GM12878 (cell line): ENCODE measurements at regions not wholly inside any gene's neighbourhood (a gene's known extent, or its start where the extent isn't known, plus 50 kb on each side); places are given as distances from the start of the nearest gene placed in this dataset.

Source experiments
- ATAC-seq: fragments of 200-7000 bp; cut with Tn5 transposase; 3 replicates; pipeline ENCODE4 v1.9.1; 2020; ENCODE audit warnings: mild to moderate bottlenecking, moderate library complexity
- BruUV-seq: library from RNA; stranded (reverse); fragments of 400-500 nt; replicated peaks from 2 replicates; lab custom pipeline; 2021; lab: Mats Ljungman, UMichigan
- CTCF ChIA-PET: fragments of 300-600 bp; sonication (Branson Sonifier 250); formaldehyde crosslinking; extraction: SDS; loops from one replicate; lab custom pipeline; 2021; ENCODE audit warnings: inconsistent platforms; lab: Yijun Ruan, JAX
- POLR2A ChIA-PET: fragments of 350-600 bp; formaldehyde crosslinking; extraction: SDS; loops from one replicate; lab custom pipeline; 2021; ENCODE audit warnings: inconsistent platforms; lab: Charles Lee
- RAD21 ChIA-PET: fragments of 300-600 bp; sonication (Branson Sonifier 250); formaldehyde crosslinking; loops from one replicate; lab custom pipeline; 2023; ENCODE audit warnings: antibody characterized with exemption; ENCODE audit not compliant: unreplicated experiment; lab: Charles Lee
- SMC1A ChIA-PET: fragments of 300-600 bp; sonication (Branson Sonifier 250); formaldehyde crosslinking; loops from one replicate; lab custom pipeline; 2023; ENCODE audit not compliant: unreplicated experiment, uncharacterized antibody; lab: Charles Lee
- DNase-seq: peaks from one replicate; pipeline ENCODE4 v3.0.0-alpha.2; 2011; ENCODE audit warnings: low read depth, low spot score
- FAIRE-seq: peaks from 3 replicates; lab custom pipeline; 2011; peaks lifted over from hg19 to GRCh38; lab: Jason Lieb, UNC
- H2AFZ ChIP-seq: 2 replicates; pipeline ENCODE4 v1.6.0; 2011; ENCODE audit warnings: low read depth, low read length, control low read depth; ENCODE audit not compliant: control insufficient read depth
- H3K27ac ChIP-seq: 2 replicates; pipeline ENCODE4 v1.5.1; 2011; ENCODE audit warnings: control low read depth; ENCODE audit not compliant: control insufficient read depth, insufficient read depth
- H3K27me3 ChIP-seq, 2 experiments: replicated peaks in 1 of 2; 2 replicates each; pipeline versions ENCODE4 v1.6.0 to v1.6.1; 2011; ENCODE audit warnings: low read length in 1 of 2; ENCODE audit not compliant: control insufficient read depth in 2 of 2, insufficient read depth in 2 of 2
- H3K36me3 ChIP-seq, 2 experiments: 2 replicates each; pipeline ENCODE4 v1.5.1; 2011; ENCODE audit warnings: low read length in 1 of 2; ENCODE audit not compliant: control insufficient read depth in 2 of 2, insufficient read depth in 2 of 2
- H3K4me1 ChIP-seq: 2 replicates; pipeline ENCODE4 v1.6.1; 2011; ENCODE audit warnings: mild to moderate bottlenecking, low read length, moderate library complexity, mixed read lengths; ENCODE audit not compliant: control insufficient read depth, insufficient read depth
- H3K4me2 ChIP-seq: 2 replicates; pipeline ENCODE4 v1.6.0; 2011; ENCODE audit warnings: control low read depth; ENCODE audit not compliant: control insufficient read depth, insufficient read depth
- H3K4me3 ChIP-seq: fragments of 200-600 bp; sonication (generic); 2 replicates; pipeline ENCODE4 v1.5.1; 2016
- H3K79me2 ChIP-seq: 2 replicates; pipeline ENCODE4 v1.6.0; 2011; ENCODE audit warnings: low read length; ENCODE audit not compliant: control insufficient read depth, insufficient read depth
- H3K9ac ChIP-seq: 2 replicates; pipeline ENCODE4 v1.8.0; 2011; ENCODE audit warnings: low read length, control low read depth, mixed read lengths; ENCODE audit not compliant: control insufficient read depth, insufficient read depth
- H3K9me3 ChIP-seq: replicated peaks from 3 replicates; pipeline ENCODE4 v1.5.1; 2011; ENCODE audit warnings: mild to moderate bottlenecking, low read length; ENCODE audit not compliant: control insufficient read depth, insufficient read depth
- H4K20me1 ChIP-seq: 2 replicates; pipeline ENCODE4 v1.6.0; 2011; ENCODE audit not compliant: control insufficient read depth, insufficient read depth
- LARP7 ChIP-seq: fragments of 450-650 bp; IDR thresholded peaks from 2 replicates; pipeline ENCODE4 v1.6.1; 2017; ENCODE audit warnings: mild to moderate bottlenecking
- MYB ChIP-seq: fragments of 150-350 bp; IDR thresholded peaks from 2 replicates; pipeline ENCODE4 v1.6.1; 2014; ENCODE audit warnings: mild to moderate bottlenecking, low read depth, low read length, borderline replicate concordance
- NFXL1 ChIP-seq: fragments of 450-650 bp; IDR thresholded peaks from 2 replicates; pipeline ENCODE4 v1.6.1; 2017; ENCODE audit warnings: antibody characterized with exemption, mild to moderate bottlenecking, borderline replicate concordance
- PAX8 ChIP-seq: fragments of 450-650 bp; IDR thresholded peaks from 2 replicates; pipeline ENCODE4 v1.6.1; 2017; ENCODE audit warnings: mild to moderate bottlenecking, moderate library complexity
- RB1 ChIP-seq: fragments of 450-650 bp; formaldehyde crosslinking; IDR thresholded peaks from 2 replicates; pipeline ENCODE4 v1.6.1; 2017; ENCODE audit warnings: mild to moderate bottlenecking, borderline replicate concordance
- RELA ChIP-seq: fragments of 450-650 bp; IDR thresholded peaks from 2 replicates; pipeline ENCODE4 v1.8.0; 2014; ENCODE audit warnings: borderline replicate concordance; ENCODE audit not compliant: partially characterized antibody
- SP1 ChIP-seq: IDR thresholded peaks from one replicate; pipeline ENCODE4 v1.6.1; 2011; ENCODE audit warnings: low read depth, low read length
- WRNIP1 ChIP-seq: IDR thresholded peaks from 2 replicates; pipeline ENCODE4 v1.6.1; 2011; ENCODE audit warnings: low read depth, low read length, improper control_type of control experiment, borderline replicate concordance
- WGBS: methylation state at CpG from one replicate; pipeline ENCODE4 v1.1.6; 2016; ENCODE audit warnings: low lambda C conversion rate; ENCODE audit not compliant: insufficient replicate concordance, insufficient coverage; ENCODE audit errors: missing lambda C conversion rate; 5-methylcytosine and 5-hydroxymethylcytosine counted together
- in situ Hi-C: fragments of 300-500 bp; cut with MboI; formaldehyde crosslinking; loops from 9 replicates; pipeline ENCODE4 v1.14.3; 2018; ENCODE audit warnings: mixed read lengths
- intact Hi-C: fragments of 100-400 bp; cut with micrococcal nuclease; formaldehyde crosslinking; loops from one replicate; pipeline ENCODE4 v1.14.2; 2022; ENCODE audit not compliant: unreplicated experiment
- TF ChIP-seq, protein P1 (sequence below): fragments of 450-650 bp; formaldehyde crosslinking; IDR thresholded peaks from 2 replicates; pipeline ENCODE4 v1.4.0; 2020; ENCODE audit warnings: mild to moderate bottlenecking, moderate library complexity
- TF ChIP-seq, protein P2 (sequence below): IDR thresholded peaks from 2 replicates; pipeline ENCODE4 v1.6.1; 2011; ENCODE audit warnings: low read depth, mild to moderate bottlenecking, low read length, moderate library complexity, borderline replicate concordance; ENCODE audit errors: extremely low read depth
- TF ChIP-seq, protein P3 (sequence below): IDR thresholded peaks from 2 replicates; pipeline ENCODE4 v1.6.1; 2012; ENCODE audit warnings: improper control_type of control experiment, low read depth, low read length; ENCODE audit not compliant: insufficient replicate concordance

DNA sequence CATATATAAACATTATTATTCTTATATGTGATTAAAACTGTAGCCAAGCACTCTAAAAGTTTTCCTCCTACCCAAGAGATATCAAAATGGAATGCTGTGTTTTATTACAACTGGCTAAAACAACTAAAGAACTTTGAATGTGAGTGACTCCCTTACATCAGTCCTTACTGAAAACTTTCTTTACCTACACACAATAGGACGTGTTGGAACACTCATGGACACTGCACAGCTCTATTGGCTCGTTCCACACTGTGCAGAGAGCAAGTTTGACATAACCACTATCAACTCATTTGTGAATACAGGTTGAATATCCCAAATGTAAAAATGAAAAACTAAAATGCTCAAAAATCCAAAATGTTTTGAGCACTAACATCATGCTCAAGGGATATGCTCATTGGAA is 650.6 kb downstream of the SLC4A3 start:
- no peaks in the 10 kb centered on the region for H3K9me3 ChIP-seq
- in situ Hi-C loops (no loop called here), intact Hi-C loops (no loop called here)
- H3K27ac ChIP-seq = no peak overlapping the region
- POLR2A ChIA-PET = no interaction called here
- no peak overlapping the region for H3K4me2 ChIP-seq
- H3K4me1 ChIP-seq = no peaks in the 10 kb centered on the region
- BruUV-seq = no TSS peak
- RAD21 ChIA-PET = no interaction called here
- H4K20me1 ChIP-seq = no peaks in the 10 kb centered on the region
- no peak for FAIRE-seq
- WGBS = 0% methylated on average over 2 of the region's 2 CpGs
- no peak overlapping the region for H3K9ac ChIP-seq
- DNase-seq = no peak
- no peaks in the 10 kb centered on the region for H3K27me3 ChIP-seq
- SMC1A ChIA-PET = no interaction called here
- ATAC-seq = no peak
- no peak overlapping the region for H3K4me3 ChIP-seq
- no peaks in the 10 kb centered on the region for H3K79me2 ChIP-seq
- H3K36me3 ChIP-seq = no peaks in the 10 kb centered on the region
- TF ChIP-seq, protein P1, sequence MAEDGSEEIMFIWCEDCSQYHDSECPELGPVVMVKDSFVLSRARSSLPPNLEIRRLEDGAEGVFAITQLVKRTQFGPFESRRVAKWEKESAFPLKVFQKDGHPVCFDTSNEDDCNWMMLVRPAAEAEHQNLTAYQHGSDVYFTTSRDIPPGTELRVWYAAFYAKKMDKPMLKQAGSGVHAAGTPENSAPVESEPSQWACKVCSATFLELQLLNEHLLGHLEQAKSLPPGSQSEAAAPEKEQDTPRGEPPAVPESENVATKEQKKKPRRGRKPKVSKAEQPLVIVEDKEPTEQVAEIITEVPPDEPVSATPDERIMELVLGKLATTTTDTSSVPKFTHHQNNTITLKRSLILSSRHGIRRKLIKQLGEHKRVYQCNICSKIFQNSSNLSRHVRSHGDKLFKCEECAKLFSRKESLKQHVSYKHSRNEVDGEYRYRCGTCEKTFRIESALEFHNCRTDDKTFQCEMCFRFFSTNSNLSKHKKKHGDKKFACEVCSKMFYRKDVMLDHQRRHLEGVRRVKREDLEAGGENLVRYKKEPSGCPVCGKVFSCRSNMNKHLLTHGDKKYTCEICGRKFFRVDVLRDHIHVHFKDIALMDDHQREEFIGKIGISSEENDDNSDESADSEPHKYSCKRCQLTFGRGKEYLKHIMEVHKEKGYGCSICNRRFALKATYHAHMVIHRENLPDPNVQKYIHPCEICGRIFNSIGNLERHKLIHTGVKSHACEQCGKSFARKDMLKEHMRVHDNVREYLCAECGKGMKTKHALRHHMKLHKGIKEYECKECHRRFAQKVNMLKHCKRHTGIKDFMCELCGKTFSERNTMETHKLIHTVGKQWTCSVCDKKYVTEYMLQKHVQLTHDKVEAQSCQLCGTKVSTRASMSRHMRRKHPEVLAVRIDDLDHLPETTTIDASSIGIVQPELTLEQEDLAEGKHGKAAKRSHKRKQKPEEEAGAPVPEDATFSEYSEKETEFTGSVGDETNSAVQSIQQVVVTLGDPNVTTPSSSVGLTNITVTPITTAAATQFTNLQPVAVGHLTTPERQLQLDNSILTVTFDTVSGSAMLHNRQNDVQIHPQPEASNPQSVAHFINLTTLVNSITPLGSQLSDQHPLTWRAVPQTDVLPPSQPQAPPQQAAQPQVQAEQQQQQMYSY (CRISPR knock-in tag) = no peak
- TF ChIP-seq, protein P2, sequence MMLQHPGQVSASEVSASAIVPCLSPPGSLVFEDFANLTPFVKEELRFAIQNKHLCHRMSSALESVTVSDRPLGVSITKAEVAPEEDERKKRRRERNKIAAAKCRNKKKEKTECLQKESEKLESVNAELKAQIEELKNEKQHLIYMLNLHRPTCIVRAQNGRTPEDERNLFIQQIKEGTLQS = no peak
- TF ChIP-seq LARP7 (no peak), MYB (no peak), PAX8 (no peak), SP1 (no peak), WRNIP1 (no peak), RELA (no peak), NFXL1 (no peak), RB1 (no peak)
- TF ChIP-seq, protein P3, sequence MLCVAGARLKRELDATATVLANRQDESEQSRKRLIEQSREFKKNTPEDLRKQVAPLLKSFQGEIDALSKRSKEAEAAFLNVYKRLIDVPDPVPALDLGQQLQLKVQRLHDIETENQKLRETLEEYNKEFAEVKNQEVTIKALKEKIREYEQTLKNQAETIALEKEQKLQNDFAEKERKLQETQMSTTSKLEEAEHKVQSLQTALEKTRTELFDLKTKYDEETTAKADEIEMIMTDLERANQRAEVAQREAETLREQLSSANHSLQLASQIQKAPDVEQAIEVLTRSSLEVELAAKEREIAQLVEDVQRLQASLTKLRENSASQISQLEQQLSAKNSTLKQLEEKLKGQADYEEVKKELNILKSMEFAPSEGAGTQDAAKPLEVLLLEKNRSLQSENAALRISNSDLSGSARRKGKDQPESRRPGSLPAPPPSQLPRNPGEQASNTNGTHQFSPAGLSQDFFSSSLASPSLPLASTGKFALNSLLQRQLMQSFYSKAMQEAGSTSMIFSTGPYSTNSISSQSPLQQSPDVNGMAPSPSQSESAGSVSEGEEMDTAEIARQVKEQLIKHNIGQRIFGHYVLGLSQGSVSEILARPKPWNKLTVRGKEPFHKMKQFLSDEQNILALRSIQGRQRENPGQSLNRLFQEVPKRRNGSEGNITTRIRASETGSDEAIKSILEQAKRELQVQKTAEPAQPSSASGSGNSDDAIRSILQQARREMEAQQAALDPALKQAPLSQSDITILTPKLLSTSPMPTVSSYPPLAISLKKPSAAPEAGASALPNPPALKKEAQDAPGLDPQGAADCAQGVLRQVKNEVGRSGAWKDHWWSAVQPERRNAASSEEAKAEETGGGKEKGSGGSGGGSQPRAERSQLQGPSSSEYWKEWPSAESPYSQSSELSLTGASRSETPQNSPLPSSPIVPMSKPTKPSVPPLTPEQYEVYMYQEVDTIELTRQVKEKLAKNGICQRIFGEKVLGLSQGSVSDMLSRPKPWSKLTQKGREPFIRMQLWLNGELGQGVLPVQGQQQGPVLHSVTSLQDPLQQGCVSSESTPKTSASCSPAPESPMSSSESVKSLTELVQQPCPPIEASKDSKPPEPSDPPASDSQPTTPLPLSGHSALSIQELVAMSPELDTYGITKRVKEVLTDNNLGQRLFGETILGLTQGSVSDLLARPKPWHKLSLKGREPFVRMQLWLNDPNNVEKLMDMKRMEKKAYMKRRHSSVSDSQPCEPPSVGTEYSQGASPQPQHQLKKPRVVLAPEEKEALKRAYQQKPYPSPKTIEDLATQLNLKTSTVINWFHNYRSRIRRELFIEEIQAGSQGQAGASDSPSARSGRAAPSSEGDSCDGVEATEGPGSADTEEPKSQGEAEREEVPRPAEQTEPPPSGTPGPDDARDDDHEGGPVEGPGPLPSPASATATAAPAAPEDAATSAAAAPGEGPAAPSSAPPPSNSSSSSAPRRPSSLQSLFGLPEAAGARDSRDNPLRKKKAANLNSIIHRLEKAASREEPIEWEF = no peak
- H2AFZ ChIP-seq = no peak overlapping the region
- CTCF ChIA-PET = interaction anchor here (0.5 kb wide), 1 partner anchor 30 kb away, joined by 3 read pairs; no protein-coding TSS in a partner anchor
